ENCODE measurements at regions not wholly inside any gene's neighbourhood (a gene's known extent, or its start where the extent isn't known, plus 50 kb on each side); places are given as distances from the start of the nearest gene placed in this dataset.

- H3K79me2 ChIP-seq (ENCODE audit: control insufficient read depth, insufficient read depth, low read length) = no peaks in the 10 kb centered on the region
- H4K20me1 ChIP-seq (ENCODE audit: control insufficient read depth, extremely low read depth, insufficient read depth, low read length) = no peaks in the 10 kb centered on the region
- H3K27ac ChIP-seq (ENCODE audit: control insufficient read depth, insufficient read depth, low read length) = no peak overlapping the region
- FAIRE-seq = no peak
- H3K9me3 ChIP-seq (ENCODE audit: control insufficient read depth, low read depth, low read length) = no peaks in the 10 kb centered on the region
- H3K27me3 ChIP-seq (ENCODE audit: control insufficient read depth, extremely low read depth, insufficient read depth, low read length) = peaks cover 42% of the 10 kb centered on the region
- H3K4me2 ChIP-seq (ENCODE audit: control insufficient read depth, extremely low read depth, insufficient read depth, low read depth, low read length) = no peak overlapping the region
- no peak overlapping the region for H3K4me3 ChIP-seq (ENCODE audit: control insufficient read depth in 2 of 3, extremely low read depth in 1 of 3, insufficient read depth in 2 of 3, low read depth in 1 of 3, low read length in 3 of 3)
- dilution Hi-C loops (cut with MboI; ENCODE audit: extremely low pct_ligation_motif_present, low sequenced_read_pairs) = no loop called here
- no peak overlapping the region for H3K9ac ChIP-seq (ENCODE audit: control insufficient read depth, extremely low read depth, insufficient read depth, low read length)
- H3K4me1 ChIP-seq (ENCODE audit: control insufficient read depth, extremely low read depth, insufficient read depth, low read length) = no peaks in the 10 kb centered on the region
- H2AFZ ChIP-seq (ENCODE audit: control insufficient read depth, low read length) = no peak overlapping the region
- TF ChIP-seq EZH2 (IDR thresholded peaks at IDR 0.05; ENCODE audit: low read length) = no peak
- no peak for TF ChIP-seq CTCF (optimal IDR thresholded peaks at IDR 0.05 in 1 of 3, IDR thresholded peaks at IDR 0.05 in 1 of 3, conservative IDR thresholded peaks at IDR 0.05 in 1 of 3; ENCODE audit: extremely low read depth in 1 of 3, insufficient read depth in 2 of 3, low read length in 3 of 3)
- no peaks in the 10 kb centered on the region for H3K9me1 ChIP-seq (ENCODE audit: control insufficient read depth, extremely low read depth, insufficient read depth, low read length)
- no peak for DNase-seq (ENCODE audit: low read depth, low spot score)
- no peaks in the 10 kb centered on the region for H3K36me3 ChIP-seq (ENCODE audit: control insufficient read depth in 2 of 2, extremely low read depth in 1 of 2, insufficient read depth in 2 of 2, low read length in 2 of 2)
Observed at GRCh38 chr16:86291491-86291890, 218.8 kb upstream of the FOXF1 start.

GRCh38 chr16:86292171-86292775 is 218.1 kb upstream of the FOXF1 start:
- H2AFZ ChIP-seq (ENCODE audit: control insufficient read depth, low read length) = no peak overlapping the region
- peaks cover 35% of the 10 kb centered on the region for H3K27me3 ChIP-seq (ENCODE audit: control insufficient read depth, extremely low read depth, insufficient read depth, low read length)
- no peaks in the 10 kb centered on the region for H3K9me1 ChIP-seq (ENCODE audit: control insufficient read depth, extremely low read depth, insufficient read depth, low read length)
- dilution Hi-C loops (cut with MboI; ENCODE audit: extremely low pct_ligation_motif_present, low sequenced_read_pairs) = no loop called here
- H3K9me3 ChIP-seq (ENCODE audit: control insufficient read depth, low read depth, low read length) = no peaks in the 10 kb centered on the region
- no peaks in the 10 kb centered on the region for H3K36me3 ChIP-seq (ENCODE audit: control insufficient read depth in 2 of 2, extremely low read depth in 1 of 2, insufficient read depth in 2 of 2, low read length in 2 of 2)
- H3K4me1 ChIP-seq (ENCODE audit: control insufficient read depth, extremely low read depth, insufficient read depth, low read length) = no peaks in the 10 kb centered on the region
- H3K4me2 ChIP-seq (ENCODE audit: control insufficient read depth, extremely low read depth, insufficient read depth, low read depth, low read length) = no peak overlapping the region
- DNase-seq (ENCODE audit: low read depth, low spot score) (no peak), FAIRE-seq (no peak)
- no peak overlapping the region for H3K27ac ChIP-seq (ENCODE audit: control insufficient read depth, insufficient read depth, low read length)
- no peak overlapping the region for H3K4me3 ChIP-seq (ENCODE audit: control insufficient read depth in 2 of 3, extremely low read depth in 1 of 3, insufficient read depth in 2 of 3, low read depth in 1 of 3, low read length in 3 of 3)
- no peak for TF ChIP-seq CTCF (optimal IDR thresholded peaks at IDR 0.05 in 1 of 3, IDR thresholded peaks at IDR 0.05 in 1 of 3, conservative IDR thresholded peaks at IDR 0.05 in 1 of 3; ENCODE audit: extremely low read depth in 1 of 3, insufficient read depth in 2 of 3, low read length in 3 of 3)
- no peak for TF ChIP-seq EZH2 (IDR thresholded peaks at IDR 0.05; ENCODE audit: low read length)
- no peak overlapping the region for H3K9ac ChIP-seq (ENCODE audit: control insufficient read depth, extremely low read depth, insufficient read depth, low read length)
- no peaks in the 10 kb centered on the region for H4K20me1 ChIP-seq (ENCODE audit: control insufficient read depth, extremely low read depth, insufficient read depth, low read length)
- H3K79me2 ChIP-seq (ENCODE audit: control insufficient read depth, insufficient read depth, low read length) = no peaks in the 10 kb centered on the region

Data from keratinocyte (primary cell).